ENCODE measurements at regions not wholly inside any gene's neighbourhood (a gene's known extent, or its start where the extent isn't known, plus 50 kb on each side); places are given as distances from the start of the nearest gene placed in this dataset.

GRCh38 chr10:128563387-128563786 lies 437.2 kb upstream of the MKI67 start:
- no peak for TF ChIP-seq JUND (IDR thresholded peaks at IDR 0.05)
- no peak for TF ChIP-seq EZH2 (IDR thresholded peaks at IDR 0.05)
- no peak for TF ChIP-seq POLR2A (IDR thresholded peaks at IDR 0.05; ENCODE audit: borderline replicate concordance, extremely low read depth, insufficient read depth, insufficient read length)
- no peak for TF ChIP-seq ELF1 (IDR thresholded peaks at IDR 0.05; ENCODE audit: borderline replicate concordance, low read depth)
- TF ChIP-seq CBX3 (IDR thresholded peaks at IDR 0.05; ENCODE audit: low read depth) = no peak
- Histone ChIP-seq H3K4me3 (replicated peaks in 1 of 2; ENCODE audit: low read depth in 1 of 2, low read length in 2 of 2) (no peak overlapping the region), H3K27me3 (ENCODE audit: insufficient read depth, low read length) (peaks cover 81% of the 10 kb centered on the region), H3K4me2 (ENCODE audit: low read length) (no peak overlapping the region), H3K79me2 (ENCODE audit: insufficient read depth, low read length) (no peaks in the 10 kb centered on the region), H3K27ac (ENCODE audit: low read depth, low read length) (no peak overlapping the region), H3K36me3 (ENCODE audit: control insufficient read depth in 1 of 2, insufficient read depth in 2 of 2, low read length in 2 of 2) (no peaks in the 10 kb centered on the region), H3K9me2 (ENCODE audit: insufficient read depth) (no peaks in the 10 kb centered on the region), H3K9me3 (ENCODE audit: control insufficient read depth in 1 of 2, insufficient read depth in 1 of 2, low read depth in 1 of 2, low read length in 2 of 2) (no peaks in the 10 kb centered on the region), H2AFZ (ENCODE audit: low read depth, low read length, poor library complexity, severe bottlenecking) (no peak overlapping the region), H4K20me1 (ENCODE audit: insufficient read depth) (no peaks in the 10 kb centered on the region), H3K4me1 (ENCODE audit: control insufficient read depth in 1 of 2, insufficient read depth in 2 of 2, low read length in 2 of 2) (no peaks in the 10 kb centered on the region), H3K9ac (ENCODE audit: low read length) (no peak overlapping the region)
- CTCF ChIA-PET = no interaction called here
- POLR2A ChIA-PET = no interaction called here
- intact Hi-C loops (cut with micrococcal nuclease) = no loop called here
- RAD21 ChIA-PET (ENCODE audit: low non-redundant PET in 1 of 2, low total read pairs in 2 of 2, uncharacterized antibody in 2 of 2, unreplicated experiment in 2 of 2) = no interaction called here
- no peak for ATAC-seq
- BruUV-seq (replicated peaks) = no TSS peak
- DNase-seq (ENCODE audit: low read depth, low spot score) = no peak

GRCh38 chr10:128563904-128564303 lies 437.7 kb upstream of the MKI67 start:
- Histone ChIP-seq H3K27me3 (ENCODE audit: insufficient read depth, low read length) (peaks cover 81% of the 10 kb centered on the region), H3K27ac (ENCODE audit: low read depth, low read length) (no peak overlapping the region), H3K4me1 (ENCODE audit: control insufficient read depth in 1 of 2, insufficient read depth in 2 of 2, low read length in 2 of 2) (no peaks in the 10 kb centered on the region), H3K79me2 (ENCODE audit: insufficient read depth, low read length) (no peaks in the 10 kb centered on the region), H3K9me3 (ENCODE audit: control insufficient read depth in 1 of 2, insufficient read depth in 1 of 2, low read depth in 1 of 2, low read length in 2 of 2) (no peaks in the 10 kb centered on the region), H3K36me3 (ENCODE audit: control insufficient read depth in 1 of 2, insufficient read depth in 2 of 2, low read length in 2 of 2) (no peaks in the 10 kb centered on the region), H3K4me3 (replicated peaks in 1 of 2; ENCODE audit: low read depth in 1 of 2, low read length in 2 of 2) (no peak overlapping the region), H4K20me1 (ENCODE audit: insufficient read depth) (no peaks in the 10 kb centered on the region), H3K4me2 (ENCODE audit: low read length) (no peak overlapping the region), H3K9ac (ENCODE audit: low read length) (no peak overlapping the region), H2AFZ (ENCODE audit: low read depth, low read length, poor library complexity, severe bottlenecking) (no peak overlapping the region), H3K9me2 (ENCODE audit: insufficient read depth) (no peaks in the 10 kb centered on the region)
- intact Hi-C loops (cut with micrococcal nuclease) = no loop called here
- RAD21 ChIA-PET (ENCODE audit: low non-redundant PET in 1 of 2, low total read pairs in 2 of 2, uncharacterized antibody in 2 of 2, unreplicated experiment in 2 of 2) = no interaction called here
- DNase-seq (ENCODE audit: low read depth, low spot score) = no peak
- TF ChIP-seq CTCF (IDR thresholded peaks at IDR 0.05 in 2 of 3, conservative IDR thresholded peaks at IDR 0.05 in 1 of 3; ENCODE audit: borderline replicate concordance in 1 of 3, insufficient read depth in 1 of 3, low read depth in 2 of 3, low read length in 2 of 3) (no peak), CEBPB (IDR thresholded peaks at IDR 0.05; ENCODE audit: low read depth) (no peak), EZH2 (IDR thresholded peaks at IDR 0.05) (no peak), ZBTB33 (IDR thresholded peaks at IDR 0.05; ENCODE audit: extremely low read depth, insufficient replicate concordance, low read length) (no peak), REST (IDR thresholded peaks at IDR 0.05; ENCODE audit: low read depth) (no peak), EZH2phosphoT487 (IDR thresholded peaks at IDR 0.05; ENCODE audit: borderline replicate concordance) (no peak), TCF7L2 (IDR thresholded peaks at IDR 0.05; ENCODE audit: borderline replicate concordance, extremely low read depth, insufficient read depth, insufficient read length) (no peak), FOSL1 (IDR thresholded peaks at IDR 0.05; ENCODE audit: low read depth) (no peak), RAD21 (IDR thresholded peaks at IDR 0.05; ENCODE audit: low read depth) (no peak), ZFX (IDR thresholded peaks at IDR 0.05) (no peak), EGR1 (IDR thresholded peaks at IDR 0.05; ENCODE audit: low read depth) (no peak), CBX3 (IDR thresholded peaks at IDR 0.05; ENCODE audit: low read depth) (no peak)
- POLR2A ChIA-PET = no interaction called here
- no peak for ATAC-seq
- CTCF ChIA-PET = no interaction called here
- BruUV-seq (replicated peaks) = no TSS peak
